ENCODE measurements at regions not wholly inside any gene's neighbourhood (a gene's known extent, or its start where the extent isn't known, plus 50 kb on each side); places are given as distances from the start of the nearest gene placed in this dataset.

GRCh38 chrX:42946544-42947194 is 168.7 kb upstream of the PPP1R2C start:
- no peak for DNase-seq

GRCh38 chrX:42948723-42949657 is 171.0 kb upstream of the PPP1R2C start:
- peak; percentile 22 for DNase-seq

- no peak for DNase-seq
These were observed 173.8 kb upstream of the PPP1R2C start for GRCh38 chrX:42951747-42952146.

- no peak for DNase-seq
These were observed 174.7 kb upstream of the PPP1R2C start for GRCh38 chrX:42952621-42953020.

- no peak for DNase-seq
These were observed 176.9 kb upstream of the PPP1R2C start for GRCh38 chrX:42954880-42955279.

- no peak for DNase-seq
These were observed 177.4 kb upstream of the PPP1R2C start for GRCh38 chrX:42955349-42955748.

- no peak for DNase-seq
These were observed 189.8 kb upstream of the PPP1R2C start for GRCh38 chrX:42967681-42968300.

- DNase-seq: no peak
These were observed 195.4 kb upstream of the PPP1R2C start for GRCh38 chrX:42973321-42973720.

- no peak for DNase-seq
These were observed 197.9 kb upstream of the PPP1R2C start for GRCh38 chrX:42975906-42976305.

- no peak for DNase-seq
These were observed 198.9 kb upstream of the PPP1R2C start for GRCh38 chrX:42976746-42977366.

- DNase-seq: no peak
These were observed 200.9 kb upstream of the PPP1R2C start for GRCh38 chrX:42978655-42979379.

GRCh38 chrX:42988700-42989099 is 210.7 kb upstream of the PPP1R2C start:
- DNase-seq: no peak

- no peak for DNase-seq
These were observed 214.4 kb upstream of the PPP1R2C start for GRCh38 chrX:42992199-42992943.

- DNase-seq: no peak
These were observed 218.9 kb upstream of the PPP1R2C start for GRCh38 chrX:42996861-42997260.

- no peak for DNase-seq
These were observed 222.2 kb upstream of the PPP1R2C start for GRCh38 chrX:43000121-43000520.

GRCh38 chrX:43002526-43003203 is 224.7 kb upstream of the PPP1R2C start:
- no peak for DNase-seq

GRCh38 chrX:43003204-43003565 is 225.2 kb upstream of the PPP1R2C start:
- no peak for DNase-seq

- no peak for DNase-seq
These were observed 226.0 kb upstream of the PPP1R2C start for GRCh38 chrX:43003939-43004338.

GRCh38 chrX:43005561-43005960 is 227.6 kb upstream of the PPP1R2C start:
- DNase-seq: no peak

GRCh38 chrX:43008356-43008755 is 230.4 kb upstream of the PPP1R2C start:
- DNase-seq: no peak

GRCh38 chrX:43016021-43016420 is 238.1 kb upstream of the PPP1R2C start:
- DNase-seq: no peak

Measured in NCI-H1694 treated with DMSO at 0.1 percent for 48 hours (cell line).